ENCODE measurements at regions not wholly inside any gene's neighbourhood (a gene's known extent, or its start where the extent isn't known, plus 50 kb on each side); places are given as distances from the start of the nearest gene placed in this dataset.

DNA sequence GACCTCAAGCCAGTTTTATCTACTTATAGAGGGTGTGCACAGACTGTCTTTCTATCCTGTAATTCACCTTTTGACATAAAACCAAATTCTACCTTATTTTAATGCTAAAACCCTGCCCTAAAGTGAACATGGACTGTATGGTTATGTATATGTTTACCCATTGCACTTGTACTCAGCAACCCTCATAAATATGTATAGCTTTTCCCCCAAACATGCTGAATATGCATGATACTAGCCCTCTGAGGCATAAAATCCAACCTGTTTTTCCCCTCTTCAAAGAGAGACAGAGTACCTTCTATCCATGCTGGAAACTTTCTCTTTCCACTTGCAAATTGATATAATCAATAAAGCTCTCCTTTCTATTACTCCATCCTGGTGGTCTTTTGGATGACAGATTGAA is 267.9 kb upstream of the BMP2 start:
- TF ChIP-seq, protein P1, sequence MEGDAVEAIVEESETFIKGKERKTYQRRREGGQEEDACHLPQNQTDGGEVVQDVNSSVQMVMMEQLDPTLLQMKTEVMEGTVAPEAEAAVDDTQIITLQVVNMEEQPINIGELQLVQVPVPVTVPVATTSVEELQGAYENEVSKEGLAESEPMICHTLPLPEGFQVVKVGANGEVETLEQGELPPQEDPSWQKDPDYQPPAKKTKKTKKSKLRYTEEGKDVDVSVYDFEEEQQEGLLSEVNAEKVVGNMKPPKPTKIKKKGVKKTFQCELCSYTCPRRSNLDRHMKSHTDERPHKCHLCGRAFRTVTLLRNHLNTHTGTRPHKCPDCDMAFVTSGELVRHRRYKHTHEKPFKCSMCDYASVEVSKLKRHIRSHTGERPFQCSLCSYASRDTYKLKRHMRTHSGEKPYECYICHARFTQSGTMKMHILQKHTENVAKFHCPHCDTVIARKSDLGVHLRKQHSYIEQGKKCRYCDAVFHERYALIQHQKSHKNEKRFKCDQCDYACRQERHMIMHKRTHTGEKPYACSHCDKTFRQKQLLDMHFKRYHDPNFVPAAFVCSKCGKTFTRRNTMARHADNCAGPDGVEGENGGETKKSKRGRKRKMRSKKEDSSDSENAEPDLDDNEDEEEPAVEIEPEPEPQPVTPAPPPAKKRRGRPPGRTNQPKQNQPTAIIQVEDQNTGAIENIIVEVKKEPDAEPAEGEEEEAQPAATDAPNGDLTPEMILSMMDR (IDR thresholded peaks at IDR 0.05) = no peak
- Histone ChIP-seq H3K27me3 (no peaks in the 10 kb centered on the region), H3K9me3 (no peaks in the 10 kb centered on the region), H3K4me3 (no peak overlapping the region), H3K4me1 (ENCODE audit: insufficient read depth) (no peaks in the 10 kb centered on the region), H3K36me3 (no peaks in the 10 kb centered on the region), H3K27ac (no peak overlapping the region)
- no peak for DNase-seq
- intact Hi-C loops (cut with DNase I) = no loop called here

DNA sequence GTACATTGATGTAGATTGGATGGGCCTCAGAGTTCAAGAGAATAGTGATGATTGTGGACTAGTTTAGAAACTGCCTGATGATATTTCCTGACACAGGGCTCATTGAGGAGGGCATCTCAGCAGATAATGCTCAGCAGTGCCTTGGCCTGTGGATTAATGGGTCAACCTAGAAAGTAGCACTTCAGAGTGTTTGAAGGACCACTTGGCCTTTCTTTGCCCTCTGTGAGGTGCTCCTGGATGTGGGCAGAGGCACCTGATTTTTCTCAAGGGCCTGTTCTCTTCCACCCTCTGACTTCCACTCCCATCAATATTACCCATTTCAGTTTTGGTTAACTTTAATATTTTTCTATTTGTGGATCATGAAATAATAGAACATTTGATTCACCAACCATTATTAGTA is 270.6 kb upstream of the BMP2 start:
- intact Hi-C loops (cut with DNase I) = no loop called here
- Histone ChIP-seq H3K4me3 (no peak overlapping the region), H3K36me3 (no peaks in the 10 kb centered on the region), H3K27me3 (no peaks in the 10 kb centered on the region), H3K27ac (no peak overlapping the region), H3K9me3 (no peaks in the 10 kb centered on the region), H3K4me1 (ENCODE audit: insufficient read depth) (no peaks in the 10 kb centered on the region)
- no peak for DNase-seq
- TF ChIP-seq EP300 (IDR thresholded peaks at IDR 0.05) (no peak), POLR2A (IDR thresholded peaks at IDR 0.05) (no peak)
- TF ChIP-seq, protein P1 (IDR thresholded peaks at IDR 0.05) = no peak

- H3K27me3 ChIP-seq = no peaks in the 10 kb centered on the region
- no peak for DNase-seq
- WGBS, 3 donors = 82 to 96% (median 89%) methylated on average over 1 of the region's 1 CpG
- intact Hi-C loops (cut with DNase I) = no loop called here
- no peaks in the 10 kb centered on the region for H3K4me1 ChIP-seq (ENCODE audit: insufficient read depth)
- H3K36me3 ChIP-seq = no peaks in the 10 kb centered on the region
- H3K27ac ChIP-seq = no peak overlapping the region
- TF ChIP-seq POLR2A (IDR thresholded peaks at IDR 0.05) (no peak), EP300 (IDR thresholded peaks at IDR 0.05) (no peak)
- TF ChIP-seq, protein P1 (IDR thresholded peaks at IDR 0.05) = no peak
- H3K9me3 ChIP-seq = no peaks in the 10 kb centered on the region
- H3K4me3 ChIP-seq = no peak overlapping the region
Observed at GRCh38 chr20:6495907-6496306, 271.6 kb upstream of the BMP2 start.

- Histone ChIP-seq H3K27ac (no peak overlapping the region), H3K36me3 (no peaks in the 10 kb centered on the region), H3K4me3 (no peak overlapping the region), H3K9me3 (no peaks in the 10 kb centered on the region), H3K4me1 (ENCODE audit: insufficient read depth) (no peaks in the 10 kb centered on the region), H3K27me3 (no peaks in the 10 kb centered on the region)
- TF ChIP-seq EP300 (IDR thresholded peaks at IDR 0.05) (no peak), POLR2A (IDR thresholded peaks at IDR 0.05) (no peak)
- TF ChIP-seq, protein P1 (IDR thresholded peaks at IDR 0.05) = no peak
- no peak for DNase-seq
- 30 to 36% (median 34%) methylated on average over 8 of the region's 8 CpGs for WGBS, 3 donors
- intact Hi-C loops (cut with DNase I) = no loop called here
Observed at GRCh38 chr20:6492271-6493055, 275.0 kb upstream of the BMP2 start.

All from ovary (tissue), 7 donors.